ENCODE measurements at regions not wholly inside any gene's neighbourhood (a gene's known extent, or its start where the extent isn't known, plus 50 kb on each side); places are given as distances from the start of the nearest gene placed in this dataset.

- no peaks in the 10 kb centered on the region for H3K36me3 ChIP-seq
- TF ChIP-seq POLR2A (IDR thresholded peaks at IDR 0.05) (no peak), POLR2AphosphoS5 (IDR thresholded peaks at IDR 0.05) (no peak)
- TF ChIP-seq, protein P1, sequence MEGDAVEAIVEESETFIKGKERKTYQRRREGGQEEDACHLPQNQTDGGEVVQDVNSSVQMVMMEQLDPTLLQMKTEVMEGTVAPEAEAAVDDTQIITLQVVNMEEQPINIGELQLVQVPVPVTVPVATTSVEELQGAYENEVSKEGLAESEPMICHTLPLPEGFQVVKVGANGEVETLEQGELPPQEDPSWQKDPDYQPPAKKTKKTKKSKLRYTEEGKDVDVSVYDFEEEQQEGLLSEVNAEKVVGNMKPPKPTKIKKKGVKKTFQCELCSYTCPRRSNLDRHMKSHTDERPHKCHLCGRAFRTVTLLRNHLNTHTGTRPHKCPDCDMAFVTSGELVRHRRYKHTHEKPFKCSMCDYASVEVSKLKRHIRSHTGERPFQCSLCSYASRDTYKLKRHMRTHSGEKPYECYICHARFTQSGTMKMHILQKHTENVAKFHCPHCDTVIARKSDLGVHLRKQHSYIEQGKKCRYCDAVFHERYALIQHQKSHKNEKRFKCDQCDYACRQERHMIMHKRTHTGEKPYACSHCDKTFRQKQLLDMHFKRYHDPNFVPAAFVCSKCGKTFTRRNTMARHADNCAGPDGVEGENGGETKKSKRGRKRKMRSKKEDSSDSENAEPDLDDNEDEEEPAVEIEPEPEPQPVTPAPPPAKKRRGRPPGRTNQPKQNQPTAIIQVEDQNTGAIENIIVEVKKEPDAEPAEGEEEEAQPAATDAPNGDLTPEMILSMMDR (IDR thresholded peaks at IDR 0.05): no peak
These were observed 991.3 kb upstream of the DIAPH2 start for GRCh38 chrX:95693365-95693764.

GRCh38 chrX:95703696-95704095, 980.9 kb upstream of the DIAPH2 start:
- TF ChIP-seq, protein P1 (IDR thresholded peaks at IDR 0.05): no peak
- no peak for TF ChIP-seq POLR2A (IDR thresholded peaks at IDR 0.05)
- TF ChIP-seq POLR2AphosphoS5 (IDR thresholded peaks at IDR 0.05): no peak
- no peak for DNase-seq (ENCODE audit: low spot score in 2 of 2)
- H3K9me3 ChIP-seq: peaks cover 0 to 14% of the 10 kb centered on the region in 2 donors
- no peaks in the 10 kb centered on the region for H3K36me3 ChIP-seq
- no peak overlapping the region for H3K4me3 ChIP-seq
- peaks cover 0 to 14% of the 10 kb centered on the region in 2 donors for H3K27me3 ChIP-seq
- no peak overlapping the region for H3K27ac ChIP-seq
- no peaks in the 10 kb centered on the region for H3K4me1 ChIP-seq
- intact Hi-C loops (cut with DNase I; ENCODE audit: low total_unique reads): loop anchor here (1.0 kb wide), 1 partner anchor 15 kb away; no protein-coding TSS in a partner anchor

More at GRCh38 chrX:95693365-95693764, 991.3 kb upstream of the DIAPH2 start:
- peaks cover 0 to 19% of the 10 kb centered on the region in 2 donors for H3K27me3 ChIP-seq
- H3K4me3 ChIP-seq: no peak overlapping the region
- H3K9me3 ChIP-seq: no peaks in the 10 kb centered on the region
- no peak overlapping the region for H3K27ac ChIP-seq
- no peak for DNase-seq (ENCODE audit: low spot score in 2 of 2)
- no peaks in the 10 kb centered on the region for H3K4me1 ChIP-seq
- intact Hi-C loops (cut with DNase I; ENCODE audit: low total_unique reads): no loop called here

DNA sequence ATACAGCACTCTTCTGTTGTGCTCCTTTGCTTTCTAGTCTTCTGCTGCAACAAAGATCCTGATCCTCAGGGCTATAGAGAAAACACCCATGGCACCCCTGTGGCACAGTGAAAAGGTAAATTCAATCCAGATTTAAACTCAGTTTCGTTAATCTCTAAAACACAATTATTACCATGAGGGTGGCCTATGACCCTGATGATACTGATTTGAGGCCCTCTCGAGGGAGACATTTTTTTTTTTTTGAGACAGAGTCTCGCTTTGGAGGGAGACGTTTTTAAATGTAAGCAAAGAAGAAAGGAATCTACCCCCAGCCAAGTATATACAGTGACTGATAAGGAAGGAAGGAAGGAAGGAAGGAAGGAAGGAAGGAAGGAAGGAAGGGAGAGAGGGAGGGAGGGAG, 967.8 kb upstream of the DIAPH2 start:
- no peak for DNase-seq (ENCODE audit: low spot score in 2 of 2)
- H3K27me3 ChIP-seq: peaks cover 0 to 22% of the 10 kb centered on the region in 2 donors
- intact Hi-C loops (cut with DNase I; ENCODE audit: low total_unique reads): no loop called here
- H3K4me3 ChIP-seq: no peak overlapping the region
- H3K27ac ChIP-seq: no peak overlapping the region
- no peak for TF ChIP-seq POLR2A (IDR thresholded peaks at IDR 0.05)
- no peak for TF ChIP-seq POLR2AphosphoS5 (IDR thresholded peaks at IDR 0.05)
- TF ChIP-seq, protein P1 (IDR thresholded peaks at IDR 0.05): no peak
- H3K4me1 ChIP-seq: no peaks in the 10 kb centered on the region
- H3K9me3 ChIP-seq: no peaks in the 10 kb centered on the region
- H3K36me3 ChIP-seq: no peaks in the 10 kb centered on the region

- intact Hi-C loops (cut with DNase I; ENCODE audit: low total_unique reads): loop anchor here (1.0 kb wide), 1 partner anchor 14 kb away; no protein-coding TSS in a partner anchor
- no peaks in the 10 kb centered on the region for H3K36me3 ChIP-seq
These were observed 965.9 kb upstream of the DIAPH2 start for GRCh38 chrX:95718746-95719145.

DNA sequence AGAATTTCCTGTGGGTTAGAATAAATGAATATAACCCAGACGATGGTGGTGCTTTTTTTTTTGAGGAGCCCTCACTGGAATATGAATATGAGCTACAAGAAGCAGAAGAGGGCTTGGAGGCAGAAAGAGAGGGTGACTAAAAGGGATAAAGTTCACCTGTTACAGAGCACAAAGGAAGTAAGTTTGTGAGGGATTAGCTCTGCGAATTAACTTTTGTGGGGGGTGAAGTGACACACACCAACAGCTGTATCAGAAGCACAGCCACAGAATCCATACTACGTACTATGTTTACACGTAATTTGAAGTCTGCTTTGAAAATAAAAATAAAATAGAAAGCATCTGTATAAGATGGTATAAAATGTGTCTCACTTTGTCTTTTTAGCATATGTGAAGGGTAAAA, 963.6 kb upstream of the DIAPH2 start:
- H3K36me3 ChIP-seq: no peaks in the 10 kb centered on the region
- no peak for TF ChIP-seq POLR2AphosphoS5 (IDR thresholded peaks at IDR 0.05)
- no peak for TF ChIP-seq POLR2A (IDR thresholded peaks at IDR 0.05)
- TF ChIP-seq, protein P1 (IDR thresholded peaks at IDR 0.05): no peak
- H3K9me3 ChIP-seq: no peaks in the 10 kb centered on the region
- no peak overlapping the region for H3K4me3 ChIP-seq
- H3K27me3 ChIP-seq: peaks cover 0 to 47% of the 10 kb centered on the region in 2 donors
- no peak for DNase-seq (ENCODE audit: low spot score in 2 of 2)
- intact Hi-C loops (cut with DNase I; ENCODE audit: low total_unique reads): no loop called here
- no peaks in the 10 kb centered on the region for H3K4me1 ChIP-seq
- H3K27ac ChIP-seq: no peak overlapping the region

More at GRCh38 chrX:95718746-95719145, 965.9 kb upstream of the DIAPH2 start:
- no peak overlapping the region for H3K4me3 ChIP-seq
- no peak for DNase-seq (ENCODE audit: low spot score in 2 of 2)
- peaks cover 0 to 31% of the 10 kb centered on the region in 2 donors for H3K27me3 ChIP-seq
- no peak overlapping the region for H3K27ac ChIP-seq
- H3K4me1 ChIP-seq: no peaks in the 10 kb centered on the region
- H3K9me3 ChIP-seq: no peaks in the 10 kb centered on the region
- TF ChIP-seq POLR2AphosphoS5 (IDR thresholded peaks at IDR 0.05): no peak
- no peak for TF ChIP-seq POLR2A (IDR thresholded peaks at IDR 0.05)
- TF ChIP-seq, protein P1 (IDR thresholded peaks at IDR 0.05): no peak

Measured in breast epithelium (tissue), 4 donors.